ENCODE measurements at regions not wholly inside any gene's neighbourhood (a gene's known extent, or its start where the extent isn't known, plus 50 kb on each side); places are given as distances from the start of the nearest gene placed in this dataset.

- Mint-ChIP-seq H3K36me3 (ENCODE audit: unreplicated experiment) (no peaks in the 10 kb centered on the region), H3K9me3 (ENCODE audit: unreplicated experiment) (no peaks in the 10 kb centered on the region), H3K27me3 (ENCODE audit: unreplicated experiment) (peaks cover 1% of the 10 kb centered on the region), H3K27ac (ENCODE audit: unreplicated experiment) (no peak overlapping the region), H3K4me1 (ENCODE audit: low read depth, unreplicated experiment) (no peaks in the 10 kb centered on the region), H3K4me3 (ENCODE audit: unreplicated experiment) (no peak overlapping the region)
- no peak for DNase-seq
- TF ChIP-seq, protein P1, sequence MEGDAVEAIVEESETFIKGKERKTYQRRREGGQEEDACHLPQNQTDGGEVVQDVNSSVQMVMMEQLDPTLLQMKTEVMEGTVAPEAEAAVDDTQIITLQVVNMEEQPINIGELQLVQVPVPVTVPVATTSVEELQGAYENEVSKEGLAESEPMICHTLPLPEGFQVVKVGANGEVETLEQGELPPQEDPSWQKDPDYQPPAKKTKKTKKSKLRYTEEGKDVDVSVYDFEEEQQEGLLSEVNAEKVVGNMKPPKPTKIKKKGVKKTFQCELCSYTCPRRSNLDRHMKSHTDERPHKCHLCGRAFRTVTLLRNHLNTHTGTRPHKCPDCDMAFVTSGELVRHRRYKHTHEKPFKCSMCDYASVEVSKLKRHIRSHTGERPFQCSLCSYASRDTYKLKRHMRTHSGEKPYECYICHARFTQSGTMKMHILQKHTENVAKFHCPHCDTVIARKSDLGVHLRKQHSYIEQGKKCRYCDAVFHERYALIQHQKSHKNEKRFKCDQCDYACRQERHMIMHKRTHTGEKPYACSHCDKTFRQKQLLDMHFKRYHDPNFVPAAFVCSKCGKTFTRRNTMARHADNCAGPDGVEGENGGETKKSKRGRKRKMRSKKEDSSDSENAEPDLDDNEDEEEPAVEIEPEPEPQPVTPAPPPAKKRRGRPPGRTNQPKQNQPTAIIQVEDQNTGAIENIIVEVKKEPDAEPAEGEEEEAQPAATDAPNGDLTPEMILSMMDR (IDR thresholded peaks at IDR 0.05; ENCODE audit: partially characterized antibody, unreplicated experiment), result no peak
These were observed 125.7 kb upstream of the DPP10 start for GRCh38 chr2:114316532-114317300.

DNA sequence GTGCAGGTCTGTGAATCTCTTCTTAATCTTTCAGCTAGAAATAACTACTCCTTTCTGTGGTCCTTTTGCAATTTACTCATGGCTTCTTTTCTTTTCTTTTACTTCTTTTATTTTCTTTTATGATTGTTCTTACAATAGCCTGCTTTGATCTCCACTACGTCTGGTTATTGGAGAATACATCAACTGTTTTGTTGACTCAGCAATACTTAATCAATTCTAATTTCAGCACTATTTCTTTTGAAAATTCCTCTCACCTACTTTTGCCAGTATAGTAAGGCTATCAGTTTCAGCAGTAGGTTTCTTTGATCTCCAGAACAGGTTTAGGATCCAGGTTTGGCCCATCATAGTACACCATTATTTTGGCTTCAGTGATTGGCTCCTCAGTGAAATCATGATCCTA is 111.8 kb upstream of the DPP10 start:
- H3K36me3 Mint-ChIP-seq (ENCODE audit: unreplicated experiment), result no peaks in the 10 kb centered on the region
- TF ChIP-seq, protein P1 (IDR thresholded peaks at IDR 0.05; ENCODE audit: partially characterized antibody, unreplicated experiment), result no peak
- H3K4me3 Mint-ChIP-seq (ENCODE audit: unreplicated experiment), result no peak overlapping the region
- no peaks in the 10 kb centered on the region for H3K9me3 Mint-ChIP-seq (ENCODE audit: unreplicated experiment)
- H3K27ac Mint-ChIP-seq (ENCODE audit: unreplicated experiment), result no peak overlapping the region
- DNase-seq, result no peak
- H3K4me1 Mint-ChIP-seq (ENCODE audit: low read depth, unreplicated experiment), result no peaks in the 10 kb centered on the region
- H3K27me3 Mint-ChIP-seq (ENCODE audit: unreplicated experiment), result no peaks in the 10 kb centered on the region

GRCh38 chr2:114331934-114332333 is 110.5 kb upstream of the DPP10 start:
- DNase-seq, result no peak
- H3K9me3 Mint-ChIP-seq (ENCODE audit: unreplicated experiment), result peaks cover 2% of the 10 kb centered on the region
- no peak overlapping the region for H3K27ac Mint-ChIP-seq (ENCODE audit: unreplicated experiment)
- TF ChIP-seq, protein P1 (IDR thresholded peaks at IDR 0.05; ENCODE audit: partially characterized antibody, unreplicated experiment), result no peak
- no peak overlapping the region for H3K4me3 Mint-ChIP-seq (ENCODE audit: unreplicated experiment)
- H3K4me1 Mint-ChIP-seq (ENCODE audit: low read depth, unreplicated experiment), result no peaks in the 10 kb centered on the region
- no peaks in the 10 kb centered on the region for H3K27me3 Mint-ChIP-seq (ENCODE audit: unreplicated experiment)
- H3K36me3 Mint-ChIP-seq (ENCODE audit: unreplicated experiment), result no peaks in the 10 kb centered on the region

GRCh38 chr2:114345246-114345645 is 97.2 kb upstream of the DPP10 start:
- DNase-seq, result no peak
- Mint-ChIP-seq H3K27ac (ENCODE audit: unreplicated experiment) (no peak overlapping the region), H3K4me3 (ENCODE audit: unreplicated experiment) (no peak overlapping the region), H3K27me3 (ENCODE audit: unreplicated experiment) (no peaks in the 10 kb centered on the region), H3K4me1 (ENCODE audit: low read depth, unreplicated experiment) (no peaks in the 10 kb centered on the region), H3K36me3 (ENCODE audit: unreplicated experiment) (no peaks in the 10 kb centered on the region), H3K9me3 (ENCODE audit: unreplicated experiment) (no peaks in the 10 kb centered on the region)
- TF ChIP-seq, protein P1 (IDR thresholded peaks at IDR 0.05; ENCODE audit: partially characterized antibody, unreplicated experiment), result no peak

GRCh38 chr2:114346658-114347057 is 95.8 kb upstream of the DPP10 start:
- TF ChIP-seq, protein P1 (IDR thresholded peaks at IDR 0.05; ENCODE audit: partially characterized antibody, unreplicated experiment), result no peak
- Mint-ChIP-seq H3K4me3 (ENCODE audit: unreplicated experiment) (no peak overlapping the region), H3K27ac (ENCODE audit: unreplicated experiment) (no peak overlapping the region)

More at GRCh38 chr2:114346658-114347057, 95.8 kb upstream of the DPP10 start:
- H3K9me3 Mint-ChIP-seq (ENCODE audit: unreplicated experiment), result no peaks in the 10 kb centered on the region
- H3K27me3 Mint-ChIP-seq (ENCODE audit: unreplicated experiment), result no peaks in the 10 kb centered on the region
- H3K36me3 Mint-ChIP-seq (ENCODE audit: unreplicated experiment), result no peaks in the 10 kb centered on the region
- DNase-seq, result no peak
- no peaks in the 10 kb centered on the region for H3K4me1 Mint-ChIP-seq (ENCODE audit: low read depth, unreplicated experiment)

Measured in glutamatergic neuron (in vitro differentiated cells).